ENCODE measurements at regions not wholly inside any gene's neighbourhood (a gene's known extent, or its start where the extent isn't known, plus 50 kb on each side); places are given as distances from the start of the nearest gene placed in this dataset.

DNA sequence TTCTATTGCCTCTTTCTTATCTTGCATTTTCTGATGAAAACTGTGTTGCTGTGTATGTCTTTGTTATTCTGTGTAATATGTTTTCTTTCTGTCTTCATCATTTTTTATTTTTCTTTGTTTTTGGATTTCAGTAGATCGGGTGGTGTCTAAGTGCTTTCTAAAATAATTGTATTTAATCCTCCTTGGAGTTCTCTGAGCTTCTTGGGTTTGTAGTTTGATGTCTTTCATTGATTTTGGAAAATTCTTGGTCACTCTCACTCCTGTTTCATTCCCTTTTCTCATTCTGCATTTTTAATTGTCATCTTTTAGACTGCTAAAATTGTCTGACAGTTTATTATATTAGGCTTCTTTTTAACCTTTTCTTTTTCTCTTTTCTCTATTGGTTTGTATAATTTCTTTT lies 560.5 kb downstream of the IRX1 start:
- TF ChIP-seq POLR2A (IDR thresholded peaks at IDR 0.05) (no peak), EP300 (IDR thresholded peaks at IDR 0.05) (no peak), POLR2AphosphoS5 (IDR thresholded peaks at IDR 0.05) (no peak)
- TF ChIP-seq, protein P1, sequence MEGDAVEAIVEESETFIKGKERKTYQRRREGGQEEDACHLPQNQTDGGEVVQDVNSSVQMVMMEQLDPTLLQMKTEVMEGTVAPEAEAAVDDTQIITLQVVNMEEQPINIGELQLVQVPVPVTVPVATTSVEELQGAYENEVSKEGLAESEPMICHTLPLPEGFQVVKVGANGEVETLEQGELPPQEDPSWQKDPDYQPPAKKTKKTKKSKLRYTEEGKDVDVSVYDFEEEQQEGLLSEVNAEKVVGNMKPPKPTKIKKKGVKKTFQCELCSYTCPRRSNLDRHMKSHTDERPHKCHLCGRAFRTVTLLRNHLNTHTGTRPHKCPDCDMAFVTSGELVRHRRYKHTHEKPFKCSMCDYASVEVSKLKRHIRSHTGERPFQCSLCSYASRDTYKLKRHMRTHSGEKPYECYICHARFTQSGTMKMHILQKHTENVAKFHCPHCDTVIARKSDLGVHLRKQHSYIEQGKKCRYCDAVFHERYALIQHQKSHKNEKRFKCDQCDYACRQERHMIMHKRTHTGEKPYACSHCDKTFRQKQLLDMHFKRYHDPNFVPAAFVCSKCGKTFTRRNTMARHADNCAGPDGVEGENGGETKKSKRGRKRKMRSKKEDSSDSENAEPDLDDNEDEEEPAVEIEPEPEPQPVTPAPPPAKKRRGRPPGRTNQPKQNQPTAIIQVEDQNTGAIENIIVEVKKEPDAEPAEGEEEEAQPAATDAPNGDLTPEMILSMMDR (IDR thresholded peaks at IDR 0.05) = no peak
- Histone ChIP-seq H3K4me3 (no peak overlapping the region), H3K27me3 (no peaks in the 10 kb centered on the region), H3K9me3 (peaks cover 0 to 39% (median 2%) of the 10 kb centered on the region in 4 donors), H3K36me3 (no peaks in the 10 kb centered on the region), H3K27ac (no peak overlapping the region), H3K4me1 (no peaks in the 10 kb centered on the region)
- intact Hi-C loops (cut with DNase I; ENCODE audit: low total_unique reads) = no loop called here
- WGBS, 5 donors = 76 to 91% (median 86%) methylated on average over 1 of the region's 1 CpG
- DNase-seq = no peak

DNA sequence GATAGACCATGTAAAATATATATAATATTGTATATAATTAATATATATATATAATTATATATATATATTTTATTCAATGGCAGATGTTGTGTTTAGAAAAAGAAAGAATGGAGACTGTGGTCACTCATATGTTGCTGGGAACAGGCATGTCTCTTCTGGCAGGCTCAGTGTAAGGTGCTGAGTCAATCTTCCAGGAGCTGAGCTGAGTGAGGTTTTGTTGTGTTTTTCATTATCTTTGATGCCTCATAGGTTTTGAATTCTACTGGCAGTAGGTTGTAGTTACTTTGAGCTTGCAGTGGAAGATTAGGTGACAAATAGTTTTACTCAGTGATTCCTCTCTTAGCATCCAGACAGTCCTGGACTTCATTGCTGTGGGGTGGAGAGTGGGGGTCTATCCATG lies 561.3 kb downstream of the IRX1 start:
- Histone ChIP-seq H3K4me3 (no peak overlapping the region), H3K36me3 (no peaks in the 10 kb centered on the region), H3K27me3 (no peaks in the 10 kb centered on the region), H3K9me3 (peaks cover 0 to 39% (median 2%) of the 10 kb centered on the region in 4 donors), H3K4me1 (no peaks in the 10 kb centered on the region), H3K27ac (no peak overlapping the region)
- no peak for DNase-seq
- intact Hi-C loops (cut with DNase I; ENCODE audit: low total_unique reads) = no loop called here
- TF ChIP-seq, protein P1 (IDR thresholded peaks at IDR 0.05) = no peak
- TF ChIP-seq POLR2A (IDR thresholded peaks at IDR 0.05) (no peak), POLR2AphosphoS5 (IDR thresholded peaks at IDR 0.05) (no peak), EP300 (IDR thresholded peaks at IDR 0.05) (no peak)

DNA sequence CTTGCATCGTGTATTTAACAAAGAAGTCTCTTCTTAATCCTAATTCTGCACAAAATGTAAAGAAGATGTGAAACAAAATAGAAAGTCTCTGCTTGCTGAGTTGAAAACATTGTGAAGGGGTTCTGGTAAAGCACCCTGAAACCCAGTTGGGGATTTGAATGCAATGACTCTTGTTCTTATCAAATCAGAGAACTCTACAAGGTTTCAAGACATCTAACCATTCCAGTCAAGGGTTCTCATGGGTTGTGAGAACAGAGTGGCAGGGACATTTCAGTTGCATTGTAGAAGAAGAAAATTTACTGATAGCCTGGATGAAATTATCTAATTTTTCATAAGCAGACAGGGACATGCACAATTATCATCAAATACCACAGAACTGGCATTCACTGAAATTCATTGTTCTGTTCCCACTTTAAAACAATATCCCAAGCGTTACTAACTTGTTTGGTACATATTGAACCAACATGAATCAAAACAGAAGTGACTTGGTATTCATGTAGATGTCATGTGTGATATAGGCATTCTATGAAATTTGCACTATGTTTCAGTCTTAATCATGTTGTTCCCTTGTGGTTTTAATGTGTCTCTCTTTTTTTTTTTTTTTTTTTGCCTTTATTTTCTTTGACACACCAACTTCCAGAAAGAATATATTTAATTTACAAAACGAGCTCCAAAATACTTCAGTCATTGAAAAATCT lies 563.3 kb downstream of the IRX1 start:
- Histone ChIP-seq H3K27ac (no peak overlapping the region), H3K4me3 (no peak overlapping the region), H3K9me3 (peaks cover 0 to 38% (median 2%) of the 10 kb centered on the region in 4 donors), H3K4me1 (no peaks in the 10 kb centered on the region), H3K27me3 (no peaks in the 10 kb centered on the region), H3K36me3 (no peaks in the 10 kb centered on the region)
- WGBS, 5 donors = 52 to 68% (median 61%) methylated on average over 3 of the region's 3 CpGs
- intact Hi-C loops (cut with DNase I; ENCODE audit: low total_unique reads) = no loop called here
- no peak for TF ChIP-seq EP300 (IDR thresholded peaks at IDR 0.05)
- TF ChIP-seq, protein P1 (IDR thresholded peaks at IDR 0.05) = no peak
- TF ChIP-seq POLR2AphosphoS5 (IDR thresholded peaks at IDR 0.05) = no peak
- no peak for TF ChIP-seq POLR2A (IDR thresholded peaks at IDR 0.05)
- no peak for DNase-seq

DNA sequence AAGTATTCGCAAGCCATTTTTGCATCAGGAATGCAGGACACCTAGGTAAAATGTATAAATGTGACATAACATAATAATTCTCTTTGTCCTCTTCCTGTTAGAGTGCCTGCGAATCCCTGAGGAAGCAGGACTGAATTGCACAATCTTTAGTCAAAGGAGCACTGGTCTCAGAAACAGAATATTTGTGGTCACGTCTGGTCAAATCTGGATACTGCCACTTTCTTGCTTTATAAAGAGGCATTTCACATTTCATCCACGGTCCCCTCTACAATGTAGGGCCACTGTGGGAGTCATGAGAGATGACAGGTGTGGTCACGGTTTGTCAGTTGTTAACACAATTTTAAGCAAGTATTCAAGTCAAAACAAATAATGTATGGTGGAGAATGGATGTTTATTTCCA lies 564.0 kb downstream of the IRX1 start:
- no peaks in the 10 kb centered on the region for H3K4me1 ChIP-seq
- DNase-seq = no peak
- no peak overlapping the region for H3K27ac ChIP-seq
- H3K27me3 ChIP-seq = no peaks in the 10 kb centered on the region
- TF ChIP-seq POLR2A (IDR thresholded peaks at IDR 0.05) = no peak
- TF ChIP-seq, protein P1 (IDR thresholded peaks at IDR 0.05) = no peak
- no peak for TF ChIP-seq POLR2AphosphoS5 (IDR thresholded peaks at IDR 0.05)
- TF ChIP-seq EP300 (IDR thresholded peaks at IDR 0.05) = no peak
- no peak overlapping the region for H3K4me3 ChIP-seq
- no peaks in the 10 kb centered on the region for H3K36me3 ChIP-seq
- intact Hi-C loops (cut with DNase I; ENCODE audit: low total_unique reads) = no loop called here
- WGBS, 5 donors = 80 to 86% (median 82%) methylated on average over 5 of the region's 5 CpGs
- H3K9me3 ChIP-seq = peaks cover 0 to 30% (median 2%) of the 10 kb centered on the region in 4 donors
